ENCODE measurements at regions not wholly inside any gene's neighbourhood (a gene's known extent, or its start where the extent isn't known, plus 50 kb on each side); places are given as distances from the start of the nearest gene placed in this dataset.

DNA sequence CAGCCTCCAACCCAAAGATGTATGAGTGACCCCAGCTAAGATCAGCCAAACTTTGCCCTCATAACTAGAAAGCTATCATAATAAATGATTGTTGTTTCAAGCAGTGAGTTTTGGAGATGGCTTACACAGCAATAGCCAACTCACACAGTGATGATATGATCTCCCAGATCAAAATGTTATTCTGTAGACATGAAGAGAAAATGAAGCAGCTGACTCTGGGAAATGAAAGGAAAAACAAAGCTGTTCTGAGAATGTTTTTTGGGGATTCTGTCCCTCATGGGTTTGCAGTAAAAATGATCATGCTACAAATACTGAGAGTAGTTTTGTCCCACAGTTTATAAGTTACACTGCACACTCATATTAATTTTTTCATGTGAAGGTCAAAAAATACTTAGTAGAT, 617.8 kb downstream of the MRPL39 start:
- Histone ChIP-seq H3K36me3 (no peaks in the 10 kb centered on the region), H3K9me3 (no peaks in the 10 kb centered on the region), H3K27me3 (no peaks in the 10 kb centered on the region), H3K4me3 (no peak overlapping the region), H3K27ac (no peak overlapping the region), H3K4me1 (no peaks in the 10 kb centered on the region)
- TF ChIP-seq, protein P1, sequence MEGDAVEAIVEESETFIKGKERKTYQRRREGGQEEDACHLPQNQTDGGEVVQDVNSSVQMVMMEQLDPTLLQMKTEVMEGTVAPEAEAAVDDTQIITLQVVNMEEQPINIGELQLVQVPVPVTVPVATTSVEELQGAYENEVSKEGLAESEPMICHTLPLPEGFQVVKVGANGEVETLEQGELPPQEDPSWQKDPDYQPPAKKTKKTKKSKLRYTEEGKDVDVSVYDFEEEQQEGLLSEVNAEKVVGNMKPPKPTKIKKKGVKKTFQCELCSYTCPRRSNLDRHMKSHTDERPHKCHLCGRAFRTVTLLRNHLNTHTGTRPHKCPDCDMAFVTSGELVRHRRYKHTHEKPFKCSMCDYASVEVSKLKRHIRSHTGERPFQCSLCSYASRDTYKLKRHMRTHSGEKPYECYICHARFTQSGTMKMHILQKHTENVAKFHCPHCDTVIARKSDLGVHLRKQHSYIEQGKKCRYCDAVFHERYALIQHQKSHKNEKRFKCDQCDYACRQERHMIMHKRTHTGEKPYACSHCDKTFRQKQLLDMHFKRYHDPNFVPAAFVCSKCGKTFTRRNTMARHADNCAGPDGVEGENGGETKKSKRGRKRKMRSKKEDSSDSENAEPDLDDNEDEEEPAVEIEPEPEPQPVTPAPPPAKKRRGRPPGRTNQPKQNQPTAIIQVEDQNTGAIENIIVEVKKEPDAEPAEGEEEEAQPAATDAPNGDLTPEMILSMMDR (IDR thresholded peaks at IDR 0.05): no peak
- TF ChIP-seq EP300 (IDR thresholded peaks at IDR 0.05): no peak
- TF ChIP-seq POLR2AphosphoS5 (IDR thresholded peaks at IDR 0.05): no peak
- no peak for TF ChIP-seq POLR2A (IDR thresholded peaks at IDR 0.05)
- ATAC-seq: no peak

DNA sequence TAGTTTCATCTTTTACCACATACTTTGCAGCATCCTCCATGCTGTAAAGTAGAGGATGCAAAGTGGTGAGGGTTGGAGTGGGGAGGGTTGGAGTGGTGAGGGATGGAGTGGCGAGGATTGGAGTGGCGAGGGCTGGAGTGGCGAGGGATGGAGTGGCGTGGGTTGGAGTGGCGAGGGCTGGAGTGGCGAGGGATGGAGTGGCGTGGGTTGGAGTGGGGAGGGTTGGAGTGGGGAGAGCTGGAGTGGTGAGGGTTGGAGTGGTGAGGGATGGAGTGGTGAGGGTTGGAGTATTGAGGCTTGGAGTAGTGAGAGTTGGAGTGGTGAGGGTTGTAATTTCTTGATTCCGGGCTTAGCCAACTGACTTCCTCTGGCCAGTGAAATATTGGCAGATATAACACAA, 618.3 kb downstream of the MRPL39 start:
- WGBS, 2 donors (ENCODE audit: low coverage in 1 of 2): 90 to 94% methylated on average over 7 to 8 of the region's 8 CpGs

DNA sequence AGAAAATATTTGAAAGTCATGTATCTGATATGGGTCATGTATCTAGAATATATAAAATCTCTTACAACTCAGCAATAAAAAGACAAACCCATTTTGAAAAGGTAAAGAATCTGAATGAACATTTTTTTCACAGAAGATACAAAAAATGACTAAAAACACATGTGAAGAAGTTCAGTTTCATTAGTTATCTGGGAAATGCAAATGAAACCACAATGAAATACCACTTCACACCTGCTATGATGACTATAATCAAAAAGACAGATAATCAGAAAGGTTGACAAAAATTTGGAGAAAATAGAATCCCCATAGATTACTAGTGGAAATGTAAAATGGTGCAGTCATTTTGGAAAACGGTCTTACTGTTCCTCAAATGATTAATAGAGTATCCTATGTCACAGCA, 631.0 kb downstream of the MRPL39 start:
- Histone ChIP-seq H3K9me3 (peaks cover 0 to 19% (median 0%) of the 10 kb centered on the region in 3 donors), H3K27ac (no peak overlapping the region), H3K4me3 (no peak overlapping the region), H3K27me3 (no peaks in the 10 kb centered on the region), H3K4me1 (no peaks in the 10 kb centered on the region), H3K36me3 (no peaks in the 10 kb centered on the region)
- WGBS, 2 donors (ENCODE audit: low coverage in 1 of 2): 63 to 64% methylated on average over 1 of the region's 1 CpG
- no peak for TF ChIP-seq EP300 (IDR thresholded peaks at IDR 0.05)
- no peak for TF ChIP-seq POLR2A (IDR thresholded peaks at IDR 0.05)
- TF ChIP-seq, protein P1 (IDR thresholded peaks at IDR 0.05): no peak
- TF ChIP-seq POLR2AphosphoS5 (IDR thresholded peaks at IDR 0.05): no peak
- no peak for ATAC-seq

More for the DNA sequence above, 618.3 kb downstream of the MRPL39 start:
- H3K27me3 ChIP-seq: no peaks in the 10 kb centered on the region
- ATAC-seq: no peak
- no peaks in the 10 kb centered on the region for H3K4me1 ChIP-seq
- H3K4me3 ChIP-seq: no peak overlapping the region
- no peak for TF ChIP-seq POLR2AphosphoS5 (IDR thresholded peaks at IDR 0.05)
- no peak for TF ChIP-seq EP300 (IDR thresholded peaks at IDR 0.05)
- TF ChIP-seq POLR2A (IDR thresholded peaks at IDR 0.05): no peak
- TF ChIP-seq, protein P1 (IDR thresholded peaks at IDR 0.05): no peak
- H3K36me3 ChIP-seq: no peaks in the 10 kb centered on the region
- no peaks in the 10 kb centered on the region for H3K9me3 ChIP-seq
- H3K27ac ChIP-seq: no peak overlapping the region

DNA sequence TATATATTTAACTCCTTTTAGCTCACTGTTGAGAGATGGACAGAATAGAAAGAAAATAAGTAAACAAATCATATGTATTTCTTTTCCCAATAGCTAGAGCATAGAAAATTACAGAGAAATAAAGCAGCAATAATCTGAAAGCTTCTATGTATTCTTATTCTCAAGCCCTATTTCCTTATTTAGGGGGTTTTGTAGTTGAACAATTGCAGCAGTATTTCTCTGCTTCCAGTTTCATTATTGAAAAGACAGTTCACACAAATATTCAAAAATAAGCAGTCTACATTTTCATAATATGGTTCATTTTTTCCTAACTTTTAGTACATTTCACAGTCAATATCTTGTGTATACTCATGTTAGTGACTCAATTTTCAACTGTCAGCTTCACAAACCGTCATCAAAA, 638.2 kb downstream of the MRPL39 start:
- TF ChIP-seq POLR2AphosphoS5 (IDR thresholded peaks at IDR 0.05) (no peak), EP300 (IDR thresholded peaks at IDR 0.05) (no peak), POLR2A (IDR thresholded peaks at IDR 0.05) (no peak)
- TF ChIP-seq, protein P1 (IDR thresholded peaks at IDR 0.05): no peak

DNA sequence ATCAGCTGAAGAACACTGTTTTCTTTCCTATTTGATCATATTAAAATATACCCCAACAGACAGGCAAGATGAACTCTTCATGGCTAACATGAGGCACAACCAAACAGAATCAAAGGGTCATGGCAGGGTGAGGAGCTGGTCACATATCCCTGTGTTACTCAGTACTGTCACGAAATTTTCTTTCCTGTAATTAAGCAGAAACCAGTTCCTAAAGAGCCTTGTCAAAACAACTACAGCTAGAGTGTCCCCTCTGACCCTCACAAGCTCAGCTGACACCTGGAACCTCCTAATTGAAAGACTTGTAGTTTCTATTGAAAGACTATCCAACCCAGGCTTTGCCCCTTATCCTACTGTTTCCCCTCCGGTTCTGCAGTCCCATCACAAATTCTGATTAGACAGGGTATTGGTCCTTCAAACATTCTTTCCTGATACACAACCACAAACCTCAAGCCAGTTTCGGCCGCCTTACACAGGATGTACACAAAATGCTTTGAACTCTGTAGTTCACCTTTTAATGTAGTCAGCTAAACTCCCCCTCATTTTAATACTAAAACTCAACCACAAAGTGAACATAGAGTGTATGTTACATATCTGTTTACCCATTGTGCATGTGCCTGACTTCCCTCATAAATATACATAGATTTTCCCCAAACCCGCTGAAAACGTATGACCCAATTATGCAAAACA, 651.9 kb downstream of the MRPL39 start:
- no peak overlapping the region for H3K4me3 ChIP-seq
- H3K36me3 ChIP-seq: no peaks in the 10 kb centered on the region
- H3K4me1 ChIP-seq: no peaks in the 10 kb centered on the region
- H3K9me3 ChIP-seq: no peaks in the 10 kb centered on the region
- no peak for ATAC-seq
- H3K27ac ChIP-seq: no peak overlapping the region
- no peaks in the 10 kb centered on the region for H3K27me3 ChIP-seq
- TF ChIP-seq POLR2A (IDR thresholded peaks at IDR 0.05) (no peak), POLR2AphosphoS5 (IDR thresholded peaks at IDR 0.05) (no peak), EP300 (IDR thresholded peaks at IDR 0.05) (no peak)
- TF ChIP-seq, protein P1 (IDR thresholded peaks at IDR 0.05): no peak
- WGBS, 2 donors (ENCODE audit: low coverage in 1 of 2): 62 to 65% methylated on average over 6 of the region's 6 CpGs

More for the DNA sequence above, 638.2 kb downstream of the MRPL39 start:
- H3K9me3 ChIP-seq: peaks cover 0 to 21% (median 0%) of the 10 kb centered on the region in 3 donors
- H3K4me1 ChIP-seq: no peaks in the 10 kb centered on the region
- H3K4me3 ChIP-seq: no peak overlapping the region
- H3K27ac ChIP-seq: no peak overlapping the region
- H3K27me3 ChIP-seq: no peaks in the 10 kb centered on the region
- 77 to 100% methylated on average over 1 of the region's 1 CpG for WGBS, 2 donors (ENCODE audit: low coverage in 1 of 2)
- H3K36me3 ChIP-seq: no peaks in the 10 kb centered on the region
- ATAC-seq: no peak
